HEK293 (cell line): ENCODE measurements at regions not wholly inside any gene's neighbourhood (a gene's known extent, or its start where the extent isn't known, plus 50 kb on each side); places are given as distances from the start of the nearest gene placed in this dataset.

Experiments used
- CTCF ChIA-PET: fragments of 350-600 bp; formaldehyde crosslinking; extraction: SDS; loops from one replicate; lab custom pipeline; 2021; ENCODE audit warnings: antibody characterized with exemption; lab: Yijun Ruan, JAX
- POLR2A ChIA-PET: fragments of 300-600 bp; formaldehyde crosslinking; extraction: SDS; loops from one replicate; lab custom pipeline; 2020; ENCODE audit warnings: antibody characterized with exemption, inconsistent platforms; lab: Yijun Ruan, JAX
- H3K27ac ChIP-seq: fragments of 200-500 bp; sonication (Bioruptor generic); 2 replicates; pipeline ENCODE4 v1.5.1; 2014; ENCODE audit warnings: low read depth, low read length, control low read depth, inconsistent platforms; ENCODE audit errors: extremely low read depth
- H3K36me3 ChIP-seq, 2 experiments: fragments of 200-500 bp in 1 of 2; sonication (Bioruptor generic) in 1 of 2; 1 replicate in 1 of 2; 2 replicates in 1 of 2; pipeline ENCODE4 v1.5.1; 2014 to 2017; ENCODE audit warnings: inconsistent platforms in 2 of 2, low read length in 2 of 2; ENCODE audit not compliant: control insufficient read depth in 2 of 2, insufficient read depth in 1 of 2
- H3K4me1 ChIP-seq: fragments of 200-500 bp; sonication (Bioruptor generic); 2 replicates; pipeline ENCODE4 v1.5.1; 2014; ENCODE audit warnings: mild to moderate bottlenecking, low read length, inconsistent platforms; ENCODE audit not compliant: control insufficient read depth, insufficient read depth
- H3K4me3 ChIP-seq: 2 replicates; pipeline ENCODE4 v1.5.1; 2011; ENCODE audit warnings: low read depth, mild to moderate bottlenecking, control low read depth, low read length, moderate library complexity
- H3K9me3 ChIP-seq: fragments of 200-500 bp; sonication (Bioruptor generic); 2 replicates; pipeline ENCODE4 v1.5.1; 2014; ENCODE audit warnings: low read depth, low read length, inconsistent platforms; ENCODE audit not compliant: control insufficient read depth, insufficient read depth
- ELK4 ChIP-seq: IDR thresholded peaks from 2 replicates; pipeline ENCODE4 v1.6.1; 2011; ENCODE audit warnings: mild to moderate bottlenecking, low read depth, low read length, borderline replicate concordance
- GLI2 ChIP-seq: fragments of 450-650 bp; formaldehyde crosslinking; IDR thresholded peaks from 2 replicates; pipeline ENCODE4; 2017; ENCODE audit warnings: missing biosample characterization, missing genetic modification characterization, low read depth, borderline replicate concordance
- PRDM1 ChIP-seq: fragments of 450-650 bp; formaldehyde crosslinking; IDR thresholded peaks from 2 replicates; pipeline ENCODE4; 2016; ENCODE audit warnings: missing biosample characterization, missing genetic modification characterization
- PRDM6 ChIP-seq: fragments of 450-650 bp; formaldehyde crosslinking; IDR thresholded peaks from 2 replicates; pipeline ENCODE4 v1.5.1; 2017; ENCODE audit warnings: missing biosample characterization, missing genetic modification characterization
- ZBTB48 ChIP-seq: fragments of 450-650 bp; formaldehyde crosslinking; IDR thresholded peaks from 2 replicates; pipeline ENCODE4 v1.5.1; 2016; ENCODE audit warnings: missing biosample characterization, missing genetic modification characterization
- ZEB2 ChIP-seq: fragments of 450-650 bp; formaldehyde crosslinking; IDR thresholded peaks from 2 replicates; pipeline ENCODE4 v1.5.1; 2016; ENCODE audit warnings: missing biosample characterization, missing genetic modification characterization
- ZFHX2 ChIP-seq: fragments of 450-650 bp; formaldehyde crosslinking; conservative IDR thresholded peaks from 2 replicates; pipeline ENCODE4 v1.5.1; 2016; ENCODE audit warnings: missing biosample characterization, missing genetic modification characterization
- ZNF133 ChIP-seq: fragments of 450-650 bp; formaldehyde crosslinking; IDR thresholded peaks from 2 replicates; pipeline ENCODE4 v1.5.1; 2016; ENCODE audit warnings: missing biosample characterization, missing genetic modification characterization
- ZNF2 ChIP-seq: fragments of 450-650 bp; formaldehyde crosslinking; IDR thresholded peaks from 2 replicates; pipeline ENCODE4 v1.5.1; 2016; ENCODE audit warnings: missing biosample characterization, missing genetic modification characterization
- ZNF37A ChIP-seq: fragments of 450-650 bp; IDR thresholded peaks from 2 replicates; pipeline ENCODE4 v1.5.1; 2018; ENCODE audit warnings: missing biosample characterization, missing genetic modification characterization
- ZNF404 ChIP-seq: fragments of 450-650 bp; formaldehyde crosslinking; IDR thresholded peaks from 2 replicates; pipeline ENCODE4 v1.5.1; 2017; ENCODE audit warnings: missing biosample characterization, missing genetic modification characterization
- ZNF521 ChIP-seq: fragments of 450-650 bp; formaldehyde crosslinking; IDR thresholded peaks from 2 replicates; pipeline ENCODE4 v1.5.1; 2017; ENCODE audit warnings: missing biosample characterization, mild to moderate bottlenecking, missing genetic modification characterization
- ZNF561 ChIP-seq: fragments of 450-650 bp; IDR thresholded peaks from 2 replicates; pipeline ENCODE4 v1.5.1; 2018; ENCODE audit warnings: missing biosample characterization, missing genetic modification characterization, borderline replicate concordance
- ZNF654 ChIP-seq: fragments of 450-650 bp; formaldehyde crosslinking; IDR thresholded peaks from 2 replicates; pipeline ENCODE4 v1.5.1; 2016; ENCODE audit warnings: low read depth, missing biosample characterization, missing genetic modification characterization
- ZNF707 ChIP-seq: fragments of 450-650 bp; formaldehyde crosslinking; IDR thresholded peaks from 2 replicates; pipeline ENCODE4 v1.5.1; 2016; ENCODE audit warnings: missing biosample characterization, missing genetic modification characterization
- TF ChIP-seq, protein P1 (sequence below): fragments of 450-650 bp; formaldehyde crosslinking; IDR thresholded peaks from 2 replicates; pipeline ENCODE4 v1.5.1; 2016; ENCODE audit warnings: missing biosample characterization, missing genetic modification characterization
- TF ChIP-seq, protein P2 (sequence below): fragments of 450-650 bp; formaldehyde crosslinking; IDR thresholded peaks from 2 replicates; pipeline ENCODE4 v1.5.1; 2017; ENCODE audit warnings: missing biosample characterization, missing genetic modification characterization
- TF ChIP-seq, protein P3 (sequence below): fragments of 450-650 bp; formaldehyde crosslinking; IDR thresholded peaks from 2 replicates; pipeline ENCODE4 v1.5.1; 2017; ENCODE audit warnings: missing biosample characterization, missing genetic modification characterization
- TF ChIP-seq, protein P4 (sequence below): fragments of 450-650 bp; formaldehyde crosslinking; IDR thresholded peaks from 2 replicates; pipeline ENCODE4 v1.5.1; 2016; ENCODE audit warnings: missing biosample characterization, missing genetic modification characterization

DNA sequence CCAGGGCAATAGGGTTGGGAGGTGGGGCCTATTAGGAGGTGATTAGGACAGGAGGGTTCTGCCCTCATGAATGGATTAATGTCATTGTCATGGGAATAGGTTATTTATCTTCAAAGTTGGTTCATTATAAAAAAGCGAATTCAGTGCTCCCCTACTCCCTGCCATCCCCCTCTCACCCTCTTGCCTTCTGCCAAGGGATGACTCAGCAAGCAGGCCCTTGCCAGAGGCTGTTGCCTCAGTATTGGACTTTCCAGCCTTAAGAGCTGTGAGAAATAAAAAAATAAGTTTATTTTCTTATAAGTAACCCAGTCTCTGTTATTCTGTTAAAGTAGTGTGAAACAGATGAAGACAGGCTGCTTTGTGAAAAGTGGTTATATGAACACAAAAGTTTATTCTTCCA is 381.1 kb upstream of the ZFP64 start:
- no peak overlapping the region for H3K27ac ChIP-seq
- ChIA-PET CTCF (no interaction called here), POLR2A (no interaction called here)
- H3K4me1 ChIP-seq: no peaks in the 10 kb centered on the region
- no peaks in the 10 kb centered on the region for H3K36me3 ChIP-seq
- H3K9me3 ChIP-seq: no peaks in the 10 kb centered on the region
- no peak overlapping the region for H3K4me3 ChIP-seq
- TF ChIP-seq, protein P1, sequence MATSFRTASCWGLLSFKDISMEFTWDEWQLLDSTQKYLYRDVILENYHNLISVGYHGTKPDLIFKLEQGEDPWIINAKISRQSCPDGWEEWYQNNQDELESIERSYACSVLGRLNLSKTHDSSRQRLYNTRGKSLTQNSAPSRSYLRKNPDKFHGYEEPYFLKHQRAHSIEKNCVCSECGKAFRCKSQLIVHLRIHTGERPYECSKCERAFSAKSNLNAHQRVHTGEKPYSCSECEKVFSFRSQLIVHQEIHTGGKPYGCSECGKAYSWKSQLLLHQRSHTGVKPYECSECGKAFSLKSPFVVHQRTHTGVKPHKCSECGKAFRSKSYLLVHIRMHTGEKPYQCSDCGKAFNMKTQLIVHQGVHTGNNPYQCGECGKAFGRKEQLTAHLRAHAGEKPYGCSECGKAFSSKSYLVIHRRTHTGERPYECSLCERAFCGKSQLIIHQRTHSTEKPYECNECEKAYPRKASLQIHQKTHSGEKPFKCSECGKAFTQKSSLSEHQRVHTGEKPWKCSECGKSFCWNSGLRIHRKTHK (tag by site-specific recombination): no peak
- TF ChIP-seq PRDM1 (tag by site-specific recombination): no peak
- TF ChIP-seq PRDM6: no peak
- TF ChIP-seq ZNF2 (tag by site-specific recombination): no peak
- no peak for TF ChIP-seq ZFHX2 (tag by site-specific recombination)
- TF ChIP-seq ZEB2: no peak
- no peak for TF ChIP-seq GLI2
- no peak for TF ChIP-seq ZNF521

DNA sequence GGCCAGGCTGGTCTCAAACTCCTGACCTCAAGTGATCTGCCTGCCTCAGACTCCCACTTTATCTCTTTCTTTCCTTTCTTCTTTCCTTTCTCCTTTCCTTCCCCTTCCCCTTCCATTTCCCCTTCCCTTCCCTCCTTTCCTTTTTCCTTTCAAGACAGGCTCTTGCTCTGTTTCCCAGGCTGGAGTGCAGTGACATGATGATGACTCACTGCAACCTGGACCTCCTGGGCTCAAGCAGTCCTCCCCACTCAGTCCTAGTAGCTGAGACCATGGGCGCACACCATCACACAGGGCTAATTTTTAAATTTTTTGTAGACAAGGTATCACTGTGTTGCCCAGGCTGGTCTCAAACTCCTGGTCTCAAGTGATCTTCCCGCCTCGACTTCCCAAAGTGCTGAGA is 377.6 kb upstream of the ZFP64 start:
- Histone ChIP-seq H3K4me3 (no peak overlapping the region), H3K36me3 (no peaks in the 10 kb centered on the region), H3K27ac (no peak overlapping the region), H3K4me1 (no peaks in the 10 kb centered on the region), H3K9me3 (no peaks in the 10 kb centered on the region)
- ChIA-PET POLR2A (no interaction called here), CTCF (interaction anchor here (0.7 kb wide), 1 partner anchor 76 kb away, joined by 7 read pairs; no protein-coding TSS in a partner anchor)
- TF ChIP-seq ZNF133 (tag by site-specific recombination) (no peak), ZNF561 (tag by site-specific recombination) (no peak), ZNF654 (no peak), ZNF404 (tag by site-specific recombination) (no peak), ZNF707 (no peak), ELK4 (no peak), ZNF37A (no peak), ZBTB48 (tag by site-specific recombination) (no peak)
- TF ChIP-seq, protein P2, sequence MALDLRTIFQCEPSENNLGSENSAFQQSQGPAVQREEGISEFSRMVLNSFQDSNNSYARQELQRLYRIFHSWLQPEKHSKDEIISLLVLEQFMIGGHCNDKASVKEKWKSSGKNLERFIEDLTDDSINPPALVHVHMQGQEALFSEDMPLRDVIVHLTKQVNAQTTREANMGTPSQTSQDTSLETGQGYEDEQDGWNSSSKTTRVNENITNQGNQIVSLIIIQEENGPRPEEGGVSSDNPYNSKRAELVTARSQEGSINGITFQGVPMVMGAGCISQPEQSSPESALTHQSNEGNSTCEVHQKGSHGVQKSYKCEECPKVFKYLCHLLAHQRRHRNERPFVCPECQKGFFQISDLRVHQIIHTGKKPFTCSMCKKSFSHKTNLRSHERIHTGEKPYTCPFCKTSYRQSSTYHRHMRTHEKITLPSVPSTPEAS (tag by site-specific recombination): no peak
- TF ChIP-seq, protein P3, sequence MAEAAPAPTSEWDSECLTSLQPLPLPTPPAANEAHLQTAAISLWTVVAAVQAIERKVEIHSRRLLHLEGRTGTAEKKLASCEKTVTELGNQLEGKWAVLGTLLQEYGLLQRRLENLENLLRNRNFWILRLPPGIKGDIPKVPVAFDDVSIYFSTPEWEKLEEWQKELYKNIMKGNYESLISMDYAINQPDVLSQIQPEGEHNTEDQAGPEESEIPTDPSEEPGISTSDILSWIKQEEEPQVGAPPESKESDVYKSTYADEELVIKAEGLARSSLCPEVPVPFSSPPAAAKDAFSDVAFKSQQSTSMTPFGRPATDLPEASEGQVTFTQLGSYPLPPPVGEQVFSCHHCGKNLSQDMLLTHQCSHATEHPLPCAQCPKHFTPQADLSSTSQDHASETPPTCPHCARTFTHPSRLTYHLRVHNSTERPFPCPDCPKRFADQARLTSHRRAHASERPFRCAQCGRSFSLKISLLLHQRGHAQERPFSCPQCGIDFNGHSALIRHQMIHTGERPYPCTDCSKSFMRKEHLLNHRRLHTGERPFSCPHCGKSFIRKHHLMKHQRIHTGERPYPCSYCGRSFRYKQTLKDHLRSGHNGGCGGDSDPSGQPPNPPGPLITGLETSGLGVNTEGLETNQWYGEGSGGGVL (tag by site-specific recombination): no peak
- TF ChIP-seq, protein P4, sequence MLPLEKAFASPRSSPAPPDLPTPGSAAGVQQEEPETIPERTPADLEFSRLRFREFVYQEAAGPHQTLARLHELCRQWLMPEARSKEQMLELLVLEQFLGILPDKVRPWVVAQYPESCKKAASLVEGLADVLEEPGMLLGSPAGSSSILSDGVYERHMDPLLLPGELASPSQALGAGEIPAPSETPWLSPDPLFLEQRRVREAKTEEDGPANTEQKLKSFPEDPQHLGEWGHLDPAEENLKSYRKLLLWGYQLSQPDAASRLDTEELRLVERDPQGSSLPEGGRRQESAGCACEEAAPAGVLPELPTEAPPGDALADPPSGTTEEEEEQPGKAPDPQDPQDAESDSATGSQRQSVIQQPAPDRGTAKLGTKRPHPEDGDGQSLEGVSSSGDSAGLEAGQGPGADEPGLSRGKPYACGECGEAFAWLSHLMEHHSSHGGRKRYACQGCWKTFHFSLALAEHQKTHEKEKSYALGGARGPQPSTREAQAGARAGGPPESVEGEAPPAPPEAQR (tag by site-specific recombination): no peak
- TF ChIP-seq, all 188 proteins: peak for 0
